PC-9 (cell line): ENCODE measurements at regions not wholly inside any gene's neighbourhood (a gene's known extent, or its start where the extent isn't known, plus 50 kb on each side); places are given as distances from the start of the nearest gene placed in this dataset.

Experiments used
- BruUV-seq: library from RNA; stranded (reverse); fragments of 400-500 nt; replicated peaks from 2 replicates; lab custom pipeline; 2021; lab: Mats Ljungman, UMichigan
- CTCF ChIA-PET: fragments of 300-600 bp; sonication (Branson Sonifier 250); formaldehyde crosslinking; loops from one replicate; lab custom pipeline; 2022; ENCODE audit warnings: antibody characterized with exemption; lab: Charles Lee
- POLR2A ChIA-PET: fragments of 300-600 bp; sonication (Branson Sonifier 250); formaldehyde crosslinking; loops from one replicate; lab custom pipeline; 2022; ENCODE audit warnings: antibody characterized with exemption; ENCODE audit not compliant: unreplicated experiment; lab: Charles Lee
- DNase-seq, 2 experiments: peaks; one replicate each; pipeline versions ENCODE4 v3.0.0 to v3.0.0-alpha.2; 2015 to 2022; ENCODE audit warnings: mixed read lengths in 1 of 2
- H2AFZ ChIP-seq: fragments of 200-600 bp; sonication (generic); 2 replicates; pipeline ENCODE4 v1.8.1; 2017; ENCODE audit warnings: antibody characterized with exemption
- H3F3A ChIP-seq: fragments of 200-600 bp; sonication (generic); 2 replicates; pipeline ENCODE4 v1.8.1; 2017; ENCODE audit warnings: antibody characterized with exemption, mild to moderate bottlenecking, low read depth; ENCODE audit not compliant: insufficient read depth
- H3K27ac ChIP-seq: fragments of 200-600 bp; sonication (generic); 2 replicates; pipeline ENCODE4 v1.6.1; 2016; ENCODE audit warnings: mixed run types
- H3K27me3 ChIP-seq: fragments of 200-600 bp; sonication (generic); 2 replicates; pipeline ENCODE4 v1.6.1; 2016; ENCODE audit warnings: low read depth, mixed run types; ENCODE audit not compliant: insufficient read depth
- H3K36me3 ChIP-seq: fragments of 200-600 bp; sonication (generic); 2 replicates; pipeline ENCODE4 v1.6.1; 2016; ENCODE audit warnings: low read depth, mixed run types
- H3K4me1 ChIP-seq: fragments of 200-600 bp; sonication (generic); replicated peaks from 2 replicates; pipeline ENCODE4 v1.6.1; 2016; ENCODE audit warnings: mixed run types; ENCODE audit not compliant: insufficient read depth
- H3K4me2 ChIP-seq: fragments of 200-600 bp; sonication (generic); 2 replicates; pipeline ENCODE4 v1.6.1; 2017; ENCODE audit warnings: mixed run types
- H3K4me3 ChIP-seq: fragments of 200-600 bp; sonication (generic); 2 replicates; pipeline ENCODE4 v1.6.1; 2016; ENCODE audit warnings: mixed run types
- H3K79me2 ChIP-seq: fragments of 200-600 bp; sonication (generic); 2 replicates; pipeline ENCODE4 v1.6.1; 2017; ENCODE audit warnings: low read depth, mixed run types
- H3K9me2 ChIP-seq: fragments of 200-600 bp; sonication (generic); 2 replicates; pipeline ENCODE4 v1.8.1; 2017; ENCODE audit warnings: mild to moderate bottlenecking; ENCODE audit not compliant: insufficient read depth
- H3K9me3 ChIP-seq: fragments of 200-600 bp; sonication (generic); 2 replicates; pipeline ENCODE4 v1.8.1; 2016; ENCODE audit warnings: low read depth; ENCODE audit not compliant: insufficient read depth
- H4K20me1 ChIP-seq: fragments of 200-600 bp; sonication (generic); 2 replicates; pipeline ENCODE4 v1.8.1; 2017; ENCODE audit not compliant: insufficient read depth
- EZH2 ChIP-seq: fragments of 200-600 bp; sonication (generic); IDR thresholded peaks from 2 replicates; pipeline ENCODE4 v1.8.0; 2017; ENCODE audit warnings: antibody characterized with exemption, low read depth
- intact Hi-C: fragments of 100-400 bp; cut with micrococcal nuclease; formaldehyde crosslinking; loops from one replicate; pipeline ENCODE4 v1.10.0; 2022; ENCODE audit not compliant: unreplicated experiment
- TF ChIP-seq, protein P1 (sequence below): fragments of 200-600 bp; sonication (generic); conservative IDR thresholded peaks from 2 replicates; pipeline ENCODE4 v1.6.1; 2017; ENCODE audit warnings: mixed run types, antibody characterized with exemption, mild to moderate bottlenecking, moderate library complexity

DNA sequence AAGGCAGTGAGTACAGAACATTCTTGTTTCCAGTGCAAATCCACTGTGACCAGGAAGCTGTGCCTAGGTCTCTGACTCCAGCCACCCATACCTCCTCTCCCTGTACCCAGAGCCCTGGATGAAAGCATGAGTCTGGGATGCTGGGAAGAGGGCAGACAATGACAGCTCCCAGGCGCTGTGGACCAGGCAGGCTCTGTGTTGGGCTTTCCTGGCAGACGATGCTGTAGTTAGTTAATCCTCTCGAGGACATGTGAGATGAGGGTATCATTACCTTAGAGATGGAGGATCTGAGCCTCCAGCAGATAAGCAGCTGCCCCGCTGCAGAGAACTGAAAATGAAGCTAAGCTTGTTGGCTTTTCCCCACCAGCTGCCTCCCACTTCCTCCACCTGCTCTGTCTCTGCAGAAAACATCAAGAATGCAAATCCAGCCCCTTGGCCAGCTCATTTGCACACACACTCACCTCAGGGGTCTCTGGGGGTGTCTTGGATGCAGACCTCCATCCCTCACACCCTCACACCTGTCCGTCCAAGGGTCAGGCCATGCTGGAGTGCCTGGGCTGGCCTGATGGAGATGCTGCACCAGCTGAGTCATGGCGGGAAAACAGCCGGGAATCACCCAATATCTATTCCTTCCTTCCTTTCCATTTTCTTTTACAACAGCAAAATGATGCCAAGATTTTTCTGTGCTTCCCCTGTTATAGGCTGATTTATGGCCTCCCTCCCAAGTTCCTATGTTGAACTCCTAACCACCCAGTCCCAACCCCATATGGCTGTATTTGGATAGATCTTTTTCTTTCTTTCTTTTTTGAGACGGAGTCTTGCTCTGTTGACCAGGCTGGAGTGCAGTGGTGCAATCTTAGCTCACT, 94.9 kb upstream of the SEPTIN5 start:
- intact Hi-C loops = no loop called here
- no peaks in the 10 kb centered on the region for H3F3A ChIP-seq
- H3K9me3 ChIP-seq = no peaks in the 10 kb centered on the region
- no peak overlapping the region for H2AFZ ChIP-seq
- no peaks in the 10 kb centered on the region for H4K20me1 ChIP-seq
- no peak overlapping the region for H3K4me3 ChIP-seq
- no peak overlapping the region for H3K4me2 ChIP-seq
- peaks cover 5% of the 10 kb centered on the region; the same call in 1 of the 2 replicates for H3K27me3 ChIP-seq
- no TSS peak for BruUV-seq
- ChIA-PET POLR2A (no interaction called here), CTCF (no interaction called here)
- H3K9me2 ChIP-seq = no peaks in the 10 kb centered on the region
- H3K36me3 ChIP-seq = no peaks in the 10 kb centered on the region
- H3K79me2 ChIP-seq = no peaks in the 10 kb centered on the region
- H3K27ac ChIP-seq = no peak overlapping the region
- no peaks in the 10 kb centered on the region for H3K4me1 ChIP-seq
- TF ChIP-seq, protein P1, sequence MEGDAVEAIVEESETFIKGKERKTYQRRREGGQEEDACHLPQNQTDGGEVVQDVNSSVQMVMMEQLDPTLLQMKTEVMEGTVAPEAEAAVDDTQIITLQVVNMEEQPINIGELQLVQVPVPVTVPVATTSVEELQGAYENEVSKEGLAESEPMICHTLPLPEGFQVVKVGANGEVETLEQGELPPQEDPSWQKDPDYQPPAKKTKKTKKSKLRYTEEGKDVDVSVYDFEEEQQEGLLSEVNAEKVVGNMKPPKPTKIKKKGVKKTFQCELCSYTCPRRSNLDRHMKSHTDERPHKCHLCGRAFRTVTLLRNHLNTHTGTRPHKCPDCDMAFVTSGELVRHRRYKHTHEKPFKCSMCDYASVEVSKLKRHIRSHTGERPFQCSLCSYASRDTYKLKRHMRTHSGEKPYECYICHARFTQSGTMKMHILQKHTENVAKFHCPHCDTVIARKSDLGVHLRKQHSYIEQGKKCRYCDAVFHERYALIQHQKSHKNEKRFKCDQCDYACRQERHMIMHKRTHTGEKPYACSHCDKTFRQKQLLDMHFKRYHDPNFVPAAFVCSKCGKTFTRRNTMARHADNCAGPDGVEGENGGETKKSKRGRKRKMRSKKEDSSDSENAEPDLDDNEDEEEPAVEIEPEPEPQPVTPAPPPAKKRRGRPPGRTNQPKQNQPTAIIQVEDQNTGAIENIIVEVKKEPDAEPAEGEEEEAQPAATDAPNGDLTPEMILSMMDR = no peak
- TF ChIP-seq EZH2 = no peak
- DNase-seq = no peak

DNA sequence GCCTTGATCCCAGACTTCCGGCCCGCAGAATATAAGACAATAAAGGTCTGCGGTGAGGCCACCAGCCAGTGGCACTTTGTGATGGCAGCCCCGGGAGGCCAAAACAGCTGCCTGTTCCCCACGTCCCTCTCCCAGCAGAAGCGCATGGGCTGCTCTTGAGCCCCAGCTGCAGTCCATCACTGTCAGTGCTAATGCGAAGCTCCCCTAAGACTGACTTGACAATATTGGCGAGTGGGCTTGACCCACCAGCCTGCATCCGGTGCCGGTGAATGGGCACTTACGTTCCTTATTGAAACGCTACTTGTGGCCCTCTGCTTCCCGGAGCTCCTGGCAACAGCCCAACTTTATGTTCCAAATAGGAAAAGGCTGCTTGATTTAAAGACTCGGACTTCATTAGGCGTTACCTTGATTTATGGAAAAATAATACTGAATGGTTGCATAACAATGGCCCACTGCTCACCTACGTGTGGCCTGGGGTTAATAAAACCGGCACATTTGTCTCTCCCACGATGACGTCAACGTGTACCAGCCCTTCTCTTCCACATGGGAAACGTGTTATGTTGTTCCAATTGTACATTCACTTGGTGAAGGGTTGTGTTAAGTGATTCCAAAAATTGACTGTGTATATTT, 93.4 kb upstream of the SEPTIN5 start:
- Histone ChIP-seq H4K20me1 (no peaks in the 10 kb centered on the region), H3K27me3 (no peaks in the 10 kb centered on the region), H3K9me2 (no peaks in the 10 kb centered on the region), H3K9me3 (no peaks in the 10 kb centered on the region), H3K36me3 (no peaks in the 10 kb centered on the region), H3F3A (no peaks in the 10 kb centered on the region), H3K4me2 (no peak overlapping the region), H3K4me3 (no peak overlapping the region), H3K4me1 (no peaks in the 10 kb centered on the region), H2AFZ (no peak overlapping the region), H3K27ac (no peak overlapping the region), H3K79me2 (no peaks in the 10 kb centered on the region)
- ChIA-PET POLR2A (no interaction called here), CTCF (no interaction called here)
- intact Hi-C loops = no loop called here
- BruUV-seq = no TSS peak
- TF ChIP-seq, protein P1 = no peak
- TF ChIP-seq EZH2 = no peak
- DNase-seq = no peak

DNA sequence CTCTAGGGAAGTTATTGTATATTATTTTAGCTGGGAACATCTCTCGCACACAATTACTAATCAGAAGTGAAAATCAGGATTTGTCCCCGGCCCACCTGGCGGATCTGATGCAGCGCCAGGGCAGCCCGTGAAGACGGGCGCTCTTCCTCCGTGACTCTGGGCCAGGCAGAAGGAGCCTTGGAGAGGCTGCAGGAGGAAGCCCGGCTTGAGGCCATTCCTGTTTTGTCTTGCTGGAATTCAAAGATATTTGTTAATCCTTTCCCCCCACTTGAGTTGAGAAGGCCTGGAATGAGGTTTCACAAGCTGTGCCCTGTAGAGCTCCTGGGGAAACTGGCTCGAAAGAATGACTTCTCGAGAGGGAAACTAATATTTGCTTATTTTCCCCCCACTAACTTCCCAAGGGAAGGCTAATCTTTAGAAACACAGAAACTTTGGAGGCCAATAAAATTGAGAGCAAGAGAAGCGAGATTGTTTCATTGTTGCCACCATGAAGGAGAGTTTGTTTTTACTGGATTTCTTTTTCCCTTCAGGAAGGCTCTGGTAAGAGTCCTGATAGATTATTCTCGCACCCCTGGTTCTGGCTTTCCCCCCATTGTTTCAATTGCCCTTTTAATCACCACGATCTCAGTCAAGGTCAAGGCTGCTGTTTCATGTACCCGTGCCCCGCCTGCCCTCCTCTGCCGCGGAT, 92.8 kb upstream of the SEPTIN5 start:
- H3K27me3 ChIP-seq = no peaks in the 10 kb centered on the region
- H3K36me3 ChIP-seq = no peaks in the 10 kb centered on the region
- no peak overlapping the region for H3K27ac ChIP-seq
- H3K4me3 ChIP-seq = no peak overlapping the region
- H3K79me2 ChIP-seq = no peaks in the 10 kb centered on the region
- POLR2A ChIA-PET = no interaction called here
- CTCF ChIA-PET = no interaction called here
- no peak for DNase-seq
- no peaks in the 10 kb centered on the region for H3F3A ChIP-seq
- BruUV-seq = no TSS peak
- H3K9me2 ChIP-seq = no peaks in the 10 kb centered on the region
- intact Hi-C loops = no loop called here
- H2AFZ ChIP-seq = no peak overlapping the region
- no peaks in the 10 kb centered on the region for H3K4me1 ChIP-seq
- no peaks in the 10 kb centered on the region for H4K20me1 ChIP-seq
- TF ChIP-seq, protein P1 = no peak
- TF ChIP-seq EZH2 = no peak
- H3K9me3 ChIP-seq = no peaks in the 10 kb centered on the region
- H3K4me2 ChIP-seq = no peak overlapping the region
